ENCODE measurements at regions not wholly inside any gene's neighbourhood (a gene's known extent, or its start where the extent isn't known, plus 50 kb on each side); places are given as distances from the start of the nearest gene placed in this dataset.

- TF ChIP-seq SUZ12 (IDR thresholded peaks at IDR 0.05) (no peak), CTBP1 (IDR thresholded peaks at IDR 0.05; ENCODE audit: borderline replicate concordance) (no peak)
- ChIA-PET CTCF (no interaction called here), POLR2A (no interaction called here)
- no peak for DNase-seq (ENCODE audit: extremely low spot score)
These were observed 973.5 kb downstream of the JRKL start for GRCh38 chr11:97363331-97363730.

- no peak for DNase-seq (ENCODE audit: extremely low spot score)
- TF ChIP-seq FOXK2 (IDR thresholded peaks at IDR 0.05) (no peak), SP1 (IDR thresholded peaks at IDR 0.05) (no peak), BHLHE40 (IDR thresholded peaks at IDR 0.05; ENCODE audit: borderline replicate concordance) (no peak), SUZ12 (IDR thresholded peaks at IDR 0.05) (no peak), FOXM1 (IDR thresholded peaks at IDR 0.05; ENCODE audit: borderline replicate concordance) (no peak), TARDBP (IDR thresholded peaks at IDR 0.05) (no peak), ELF4 (IDR thresholded peaks at IDR 0.05) (no peak), PKNOX1 (IDR thresholded peaks at IDR 0.05) (no peak), FOXA1 (IDR thresholded peaks at IDR 0.05) (no peak), L3MBTL2 (conservative IDR thresholded peaks at IDR 0.05) (no peak), ARNT (IDR thresholded peaks at IDR 0.05) (no peak), HDGF (IDR thresholded peaks at IDR 0.05; ENCODE audit: borderline replicate concordance) (no peak), ZNF384 (IDR thresholded peaks at IDR 0.05) (no peak), NFRKB (IDR thresholded peaks at IDR 0.05) (no peak), CTBP1 (IDR thresholded peaks at IDR 0.05; ENCODE audit: borderline replicate concordance) (no peak), LEF1 (IDR thresholded peaks at IDR 0.05; ENCODE audit: borderline replicate concordance) (no peak)
- ChIA-PET CTCF (no interaction called here), POLR2A (no interaction called here)
These were observed 974.2 kb downstream of the JRKL start for GRCh38 chr11:97364047-97364446.

- POLR2A ChIA-PET, result no interaction called here
- TF ChIP-seq ARNT (IDR thresholded peaks at IDR 0.05) (no peak), L3MBTL2 (conservative IDR thresholded peaks at IDR 0.05) (no peak), HDGF (IDR thresholded peaks at IDR 0.05; ENCODE audit: borderline replicate concordance) (no peak), BHLHE40 (IDR thresholded peaks at IDR 0.05; ENCODE audit: borderline replicate concordance) (no peak), FOXM1 (IDR thresholded peaks at IDR 0.05; ENCODE audit: borderline replicate concordance) (no peak), FOXA1 (IDR thresholded peaks at IDR 0.05) (no peak), NFRKB (IDR thresholded peaks at IDR 0.05) (no peak), TARDBP (IDR thresholded peaks at IDR 0.05) (no peak), FOXK2 (IDR thresholded peaks at IDR 0.05) (no peak), LEF1 (IDR thresholded peaks at IDR 0.05; ENCODE audit: borderline replicate concordance) (no peak), PKNOX1 (IDR thresholded peaks at IDR 0.05) (no peak), ELF4 (IDR thresholded peaks at IDR 0.05) (no peak), ZNF384 (IDR thresholded peaks at IDR 0.05) (no peak), CTBP1 (IDR thresholded peaks at IDR 0.05; ENCODE audit: borderline replicate concordance) (no peak), SP1 (IDR thresholded peaks at IDR 0.05) (no peak), SUZ12 (IDR thresholded peaks at IDR 0.05) (no peak)
- CTCF ChIA-PET, result no interaction called here
- DNase-seq (ENCODE audit: extremely low spot score), result no peak
These were observed 977.7 kb downstream of the JRKL start for GRCh38 chr11:97367406-97368083.

GRCh38 chr11:97389270-97389669 lies 999.5 kb downstream of the JRKL start:
- POLR2A ChIA-PET, result no interaction called here
- CTCF ChIA-PET, result no interaction called here
- TF ChIP-seq FOXM1 (IDR thresholded peaks at IDR 0.05; ENCODE audit: borderline replicate concordance) (no peak), L3MBTL2 (conservative IDR thresholded peaks at IDR 0.05) (no peak), ARNT (IDR thresholded peaks at IDR 0.05) (no peak), LEF1 (IDR thresholded peaks at IDR 0.05; ENCODE audit: borderline replicate concordance) (no peak), PKNOX1 (IDR thresholded peaks at IDR 0.05) (no peak), CTBP1 (IDR thresholded peaks at IDR 0.05; ENCODE audit: borderline replicate concordance) (no peak), ZNF384 (IDR thresholded peaks at IDR 0.05) (no peak), BHLHE40 (IDR thresholded peaks at IDR 0.05; ENCODE audit: borderline replicate concordance) (no peak), FOXK2 (IDR thresholded peaks at IDR 0.05) (no peak)
- DNase-seq (ENCODE audit: extremely low spot score), result no peak

- POLR2A ChIA-PET, result no interaction called here
- no peak for DNase-seq (ENCODE audit: extremely low spot score)
- CTCF ChIA-PET, result no interaction called here
- TF ChIP-seq FOXA1 (IDR thresholded peaks at IDR 0.05) (no peak), FOXK2 (IDR thresholded peaks at IDR 0.05) (no peak), CTBP1 (IDR thresholded peaks at IDR 0.05; ENCODE audit: borderline replicate concordance) (no peak), ARNT (IDR thresholded peaks at IDR 0.05) (no peak)
These were observed 1008.4 kb downstream of the JRKL start for GRCh38 chr11:97398246-97398645.

- TF ChIP-seq TARDBP (IDR thresholded peaks at IDR 0.05) (no peak), HDGF (IDR thresholded peaks at IDR 0.05; ENCODE audit: borderline replicate concordance) (no peak)
- CTCF ChIA-PET, result no interaction called here
- no peak for DNase-seq (ENCODE audit: extremely low spot score)
- POLR2A ChIA-PET, result no interaction called here
These were observed 1019.3 kb downstream of the JRKL start for GRCh38 chr11:97409141-97409540.

- TF ChIP-seq CTBP1 (IDR thresholded peaks at IDR 0.05; ENCODE audit: borderline replicate concordance), result no peak
- TF ChIP-seq NFRKB (IDR thresholded peaks at IDR 0.05), result no peak
- TF ChIP-seq ELF4 (IDR thresholded peaks at IDR 0.05), result no peak
- no peak for TF ChIP-seq L3MBTL2 (conservative IDR thresholded peaks at IDR 0.05)
- no peak for TF ChIP-seq FOXK2 (IDR thresholded peaks at IDR 0.05)
- no peak for TF ChIP-seq ZNF384 (IDR thresholded peaks at IDR 0.05)
- TF ChIP-seq ARNT (IDR thresholded peaks at IDR 0.05), result no peak
- TF ChIP-seq SUZ12 (IDR thresholded peaks at IDR 0.05), result no peak
- TF ChIP-seq SP1 (IDR thresholded peaks at IDR 0.05), result no peak
- TF ChIP-seq FOXM1 (IDR thresholded peaks at IDR 0.05; ENCODE audit: borderline replicate concordance), result no peak
- TF ChIP-seq LEF1 (IDR thresholded peaks at IDR 0.05; ENCODE audit: borderline replicate concordance), result no peak
- TF ChIP-seq FOXA1 (IDR thresholded peaks at IDR 0.05), result no peak
- DNase-seq (ENCODE audit: extremely low spot score), result no peak
- ChIA-PET POLR2A (no interaction called here), CTCF (no interaction called here)
These were observed 1025.0 kb downstream of the JRKL start for GRCh38 chr11:97414801-97415200.
